ENCODE measurements at regions not wholly inside any gene's neighbourhood (a gene's known extent, or its start where the extent isn't known, plus 50 kb on each side); places are given as distances from the start of the nearest gene placed in this dataset.
"Not testable (repeated sequence)": the region's sequence is repeated elsewhere in the genome, so short reads cannot be mapped to it uniquely, and the experiment has no call there.

DNA sequence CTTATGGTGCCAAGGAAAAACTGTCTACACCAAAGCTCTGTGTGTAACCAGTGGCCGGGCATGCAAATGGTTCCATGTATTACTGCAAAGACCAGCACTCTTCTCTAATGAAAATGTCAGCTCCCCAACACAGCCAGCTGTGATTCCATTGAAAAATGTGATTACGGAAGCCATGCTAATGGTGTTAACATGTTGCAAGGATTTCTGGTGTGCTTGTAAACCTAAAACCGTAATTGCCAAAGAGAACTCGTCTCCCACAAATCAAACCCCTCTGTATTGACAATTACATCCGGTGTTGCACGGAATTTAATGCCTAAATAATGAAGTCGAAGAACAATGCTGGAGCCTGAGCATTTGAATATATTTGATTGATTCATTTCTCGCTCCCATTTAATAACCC is 351.7 kb downstream of the NPIPA8 start:
- DNase-seq (ENCODE audit: low read depth): no peak

DNA sequence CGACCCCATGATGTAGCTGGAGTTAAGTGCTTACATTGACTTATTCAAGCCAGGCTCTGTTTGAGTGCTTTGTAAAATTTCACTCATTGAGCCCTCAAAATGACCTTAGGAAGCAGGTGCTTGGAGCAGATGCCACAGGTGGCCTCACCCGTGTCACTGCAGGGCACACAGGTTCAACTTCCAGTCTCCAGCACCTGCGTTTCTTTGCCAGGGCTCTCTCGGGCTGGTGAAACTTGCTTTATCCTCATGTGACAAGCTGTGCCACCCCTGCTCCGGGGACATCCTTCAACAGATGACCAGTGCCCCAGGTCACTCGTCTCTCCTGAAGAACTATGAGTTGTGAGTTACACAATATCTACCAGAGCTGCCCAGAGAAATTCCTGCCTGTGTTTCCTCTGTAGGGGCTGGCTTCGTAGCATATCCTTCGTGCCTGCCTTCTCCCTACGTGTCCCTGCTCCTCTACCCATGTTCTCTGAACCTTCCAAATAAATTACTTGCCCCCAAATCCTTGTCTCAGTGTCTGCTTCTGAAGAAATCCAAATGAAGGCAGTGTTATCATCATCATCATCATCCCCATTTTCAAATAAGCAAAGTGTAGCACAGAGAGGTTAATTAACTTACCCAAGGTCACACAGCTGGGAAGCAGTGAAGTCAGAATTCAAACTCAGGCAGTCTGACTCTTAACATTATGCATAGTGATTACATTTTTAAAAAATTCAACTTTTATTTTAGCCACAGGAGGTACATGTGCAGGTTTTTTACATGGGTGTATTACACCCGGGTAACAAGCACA is 352.5 kb downstream of the NPIPA8 start:
- no peak for DNase-seq (ENCODE audit: low read depth)

DNA sequence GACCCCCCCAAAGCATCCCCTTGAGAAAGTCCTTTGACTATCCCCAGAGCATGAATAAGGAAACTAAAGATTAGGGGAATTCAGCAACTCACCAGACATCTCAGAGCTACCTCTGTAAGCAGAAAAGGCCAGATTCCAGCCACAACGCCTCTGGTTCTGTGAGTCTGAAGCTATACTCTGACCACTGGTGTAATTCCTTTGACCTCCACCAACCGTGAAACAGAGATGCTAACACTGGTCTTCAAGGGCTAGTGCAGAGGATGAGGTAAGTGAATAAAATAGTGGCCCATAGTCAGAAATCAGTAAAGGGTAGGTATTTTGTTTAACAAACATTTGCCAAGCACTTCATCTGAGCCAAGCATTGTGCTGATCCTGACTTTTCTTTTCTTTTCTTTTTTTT is 353.4 kb downstream of the NPIPA8 start:
- DNase-seq (ENCODE audit: low read depth): no peak

DNA sequence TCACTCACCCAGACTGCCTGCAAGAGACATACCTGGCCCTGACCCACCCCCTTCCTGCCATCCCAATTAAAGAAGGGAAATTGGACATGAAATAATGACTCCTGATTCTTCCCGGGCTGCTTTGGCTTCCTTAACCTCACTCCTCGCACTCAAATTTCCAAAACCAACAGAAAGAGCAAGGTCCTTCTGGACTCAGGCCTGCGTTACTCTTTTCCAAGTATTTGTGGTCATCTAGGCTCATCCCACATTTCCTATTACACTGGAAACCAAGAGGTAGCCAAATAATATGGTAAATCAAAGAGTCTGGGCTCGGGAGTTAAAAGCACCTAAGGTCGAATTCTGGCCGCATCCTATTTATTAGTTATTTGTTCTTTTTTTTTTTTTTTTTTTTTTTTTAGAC is 359.3 kb downstream of the NPIPA8 start:
- no peak for DNase-seq (ENCODE audit: low read depth)

DNA sequence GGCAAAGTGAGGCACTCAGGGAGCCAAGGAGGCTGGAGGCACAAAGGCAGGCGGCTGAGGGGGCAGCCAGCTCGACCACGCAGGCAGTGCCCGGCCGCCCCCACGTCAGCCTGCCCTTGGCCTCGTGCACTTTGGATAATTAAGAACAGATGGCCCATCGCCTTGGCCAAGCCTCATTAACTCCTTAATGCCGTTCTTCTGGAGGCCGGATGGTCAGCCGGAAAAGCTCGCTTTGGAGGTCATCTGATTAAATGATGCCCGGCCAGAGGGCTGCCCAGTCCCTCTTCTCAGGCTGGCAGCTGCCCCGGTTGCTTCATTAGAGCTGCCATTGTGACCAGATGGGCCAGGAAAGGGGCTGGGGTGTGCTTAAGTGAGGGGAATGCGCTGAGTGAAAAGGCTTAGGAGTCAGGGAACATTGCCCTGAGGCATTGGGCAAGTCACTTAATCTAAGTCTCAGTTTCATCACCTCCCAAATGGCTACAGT is 364.0 kb downstream of the NPIPA8 start:
- DNase-seq (ENCODE audit: low read depth): no peak

DNA sequence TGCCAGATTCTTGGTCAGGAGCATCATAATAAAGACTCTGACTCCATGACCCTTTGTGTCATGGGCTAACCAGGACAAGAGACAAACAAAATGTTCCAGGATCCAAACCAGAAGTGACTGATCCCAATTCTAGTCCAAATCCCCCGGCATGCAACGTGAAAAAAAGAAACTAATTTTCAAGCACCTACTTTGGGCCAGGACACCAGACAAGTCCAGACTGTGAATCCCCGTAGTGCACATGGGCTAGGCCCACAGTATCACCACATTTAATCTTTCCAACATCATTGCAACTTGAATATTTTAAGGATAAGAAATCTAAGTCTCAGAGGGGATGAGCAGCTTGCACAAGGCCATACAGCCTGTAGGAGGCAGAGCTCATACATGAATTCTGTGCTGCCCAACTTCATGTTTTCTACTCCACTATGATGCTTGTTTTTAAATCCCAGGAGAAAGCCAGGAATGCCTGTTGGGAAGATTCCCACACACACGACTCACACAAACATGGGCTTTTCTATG is 365.7 kb downstream of the NPIPA8 start:
- no peak for DNase-seq (ENCODE audit: low read depth)

DNA sequence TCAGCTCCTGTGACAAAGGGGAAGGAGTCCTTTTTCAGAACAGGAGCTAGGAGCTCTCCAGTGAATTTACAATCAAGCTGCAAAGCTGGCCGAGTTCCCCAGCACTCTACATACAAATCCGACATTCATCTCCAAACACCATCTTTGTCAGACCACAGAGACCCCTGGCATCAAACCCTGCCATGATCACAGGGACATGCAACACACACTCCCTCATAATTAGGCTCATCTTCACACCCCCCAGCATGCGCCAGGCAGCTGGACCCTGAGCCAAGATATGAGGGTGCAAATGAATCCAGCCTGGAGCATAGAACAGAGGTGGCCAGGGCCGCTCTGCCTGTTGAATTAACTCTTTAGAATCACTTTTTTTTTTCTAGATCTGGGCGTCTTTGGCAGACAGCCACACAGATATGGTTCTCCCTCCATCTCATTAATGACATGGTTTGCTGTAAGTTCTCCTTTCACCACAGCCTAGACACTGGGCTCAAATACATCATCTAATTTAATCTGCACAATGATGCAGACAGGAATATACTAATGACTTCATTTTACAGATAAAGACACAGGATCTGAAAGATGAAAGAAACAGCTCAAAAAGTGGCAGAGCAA is 366.3 kb downstream of the NPIPA8 start:
- DNase-seq (ENCODE audit: low read depth): no peak

DNA sequence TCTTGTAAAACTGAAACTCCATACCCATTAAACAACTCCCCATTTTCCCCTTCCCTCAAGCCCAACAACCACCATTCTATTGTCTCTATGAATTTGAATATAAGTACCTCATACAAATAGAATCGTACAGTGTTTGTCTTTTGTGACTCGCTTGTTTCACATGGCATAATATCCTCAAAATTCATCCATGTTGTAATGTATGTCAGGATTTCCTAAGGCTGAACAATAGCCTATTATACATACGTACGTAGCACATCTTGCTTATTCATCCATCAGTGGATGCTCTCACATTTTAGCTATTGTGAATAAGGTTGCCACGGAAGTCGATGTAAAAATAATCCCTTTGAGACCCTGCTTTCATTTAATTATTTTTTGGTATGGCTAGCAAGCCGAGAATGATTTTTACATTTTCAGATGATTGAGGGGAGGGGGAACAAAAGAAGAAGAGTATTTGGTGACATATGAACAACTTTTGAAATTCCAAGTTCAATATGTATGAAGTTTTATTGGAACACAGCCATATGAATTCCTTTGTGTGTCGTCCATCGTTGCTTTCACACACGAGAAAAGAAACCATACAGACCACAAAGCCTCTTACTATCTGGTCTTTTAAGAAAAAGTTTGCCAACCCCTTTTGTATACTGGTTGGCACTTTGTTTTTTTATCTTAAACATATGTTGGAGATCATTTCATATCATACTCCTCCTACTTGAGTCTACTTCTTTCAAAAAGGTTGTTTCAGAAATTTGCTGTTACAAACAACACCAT is 371.2 kb downstream of the NPIPA8 start:
- DNase-seq (ENCODE audit: low read depth): no peak

DNA sequence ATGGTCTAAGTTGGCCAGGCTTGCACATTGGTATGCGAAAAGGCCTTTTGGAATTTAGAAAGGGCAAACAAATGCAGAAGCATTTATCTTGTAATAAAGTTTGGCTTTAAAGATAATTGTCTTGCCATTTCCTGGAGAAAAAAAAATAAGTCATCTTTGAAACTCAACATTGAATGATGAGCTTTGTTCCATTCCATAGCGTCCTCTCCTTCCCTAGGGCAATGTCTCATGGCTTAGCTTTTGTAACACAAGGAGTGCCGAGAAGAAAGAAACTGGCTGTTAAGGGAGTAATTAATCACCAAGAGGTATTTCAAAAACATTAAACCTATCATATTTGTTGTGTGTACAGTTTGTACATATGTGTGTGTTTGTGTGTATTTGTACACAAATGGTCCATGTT is 372.3 kb downstream of the NPIPA8 start:
- DNase-seq (ENCODE audit: low read depth): no peak

DNA sequence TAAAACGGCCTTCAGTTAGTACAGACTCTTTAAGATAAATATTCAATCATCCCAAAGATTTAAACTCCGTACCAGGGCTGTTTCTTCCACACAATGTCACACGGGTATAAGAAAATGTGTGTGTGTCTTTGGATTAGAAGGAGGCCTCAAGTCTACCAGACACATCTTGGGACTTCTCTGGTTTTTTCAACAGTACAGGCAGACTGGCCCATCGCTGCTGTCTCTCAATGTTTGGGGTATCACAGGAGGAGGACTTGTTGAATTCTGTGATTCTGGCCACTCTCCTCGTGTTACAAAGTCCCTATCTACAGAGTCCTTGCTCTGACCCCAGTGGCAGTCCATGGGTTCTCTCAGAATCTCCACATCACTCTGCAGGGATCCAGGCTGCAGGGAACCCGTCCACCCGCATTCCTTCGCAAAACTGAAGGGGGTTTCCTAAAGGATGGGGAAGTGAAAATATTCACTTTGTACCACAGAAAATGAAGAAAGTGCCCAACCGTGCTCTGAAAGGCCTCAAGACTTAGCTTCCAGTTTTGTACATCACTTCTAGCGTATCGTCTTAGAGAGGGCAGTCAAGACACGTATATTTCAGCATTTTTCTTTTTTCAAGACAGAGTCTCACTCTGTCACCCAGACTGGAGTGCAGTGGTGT is 373.2 kb downstream of the NPIPA8 start:
- no peak for DNase-seq (ENCODE audit: low read depth)

DNA sequence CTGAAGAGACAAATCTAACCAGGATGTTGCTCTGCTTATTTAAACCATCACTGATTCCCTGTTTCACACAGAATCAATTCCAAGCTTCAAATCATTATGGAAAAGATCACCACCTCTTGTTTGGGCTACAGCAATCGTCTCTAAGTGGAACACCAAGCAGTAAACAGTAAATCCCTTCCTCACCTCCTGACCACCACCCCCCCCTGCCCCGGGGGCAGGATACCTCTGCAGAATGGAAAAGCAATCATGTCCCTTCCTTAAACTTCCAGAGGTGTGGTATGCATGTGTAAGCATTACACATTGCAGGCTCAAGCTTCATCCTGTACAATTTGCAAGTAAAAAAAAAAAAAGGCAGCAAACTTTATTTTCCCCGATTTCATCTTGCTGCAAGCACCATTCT is 373.8 kb downstream of the NPIPA8 start:
- DNase-seq (ENCODE audit: low read depth): no peak

DNA sequence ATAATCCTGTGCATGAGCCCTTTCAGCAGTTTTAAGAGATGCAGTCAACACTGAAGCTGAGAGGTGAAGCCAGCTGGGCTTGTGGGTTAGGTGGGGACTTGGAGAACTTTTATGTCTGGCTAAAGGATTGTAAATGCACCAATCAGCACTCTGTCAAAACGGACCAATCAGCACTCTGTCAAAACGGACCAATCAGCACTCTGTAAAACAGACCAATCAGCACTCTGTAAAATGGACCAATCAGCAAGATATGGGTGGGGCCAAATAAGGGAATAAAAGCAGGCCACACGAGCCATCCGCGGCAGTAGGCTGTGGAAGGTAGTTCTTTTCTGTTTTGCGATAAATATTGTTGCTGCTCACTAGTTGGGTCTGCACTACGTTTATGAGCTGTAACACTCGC is 374.7 kb downstream of the NPIPA8 start:
- DNase-seq (ENCODE audit: low read depth): not testable (repeated sequence)

DNA sequence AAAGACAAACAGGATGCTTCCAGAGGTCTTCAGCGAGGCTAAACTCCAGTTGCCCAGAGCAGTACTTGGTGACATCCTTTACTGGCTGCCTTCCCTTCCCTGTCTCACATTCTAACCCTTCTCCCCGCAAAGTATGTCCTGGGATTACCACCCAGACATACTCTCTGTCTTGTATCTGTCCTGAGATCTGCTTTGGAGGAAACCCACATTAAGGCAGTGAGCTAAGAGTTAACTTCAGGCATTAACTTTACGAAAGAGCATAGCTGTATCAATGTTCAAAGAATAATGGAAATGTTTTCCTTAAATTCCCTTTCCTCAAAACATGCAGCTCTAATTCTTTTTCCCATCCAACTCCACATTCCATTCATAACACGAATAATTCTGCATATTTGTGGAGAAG is 385.2 kb downstream of the NPIPA8 start:
- no peak for DNase-seq (ENCODE audit: low read depth)

DNA sequence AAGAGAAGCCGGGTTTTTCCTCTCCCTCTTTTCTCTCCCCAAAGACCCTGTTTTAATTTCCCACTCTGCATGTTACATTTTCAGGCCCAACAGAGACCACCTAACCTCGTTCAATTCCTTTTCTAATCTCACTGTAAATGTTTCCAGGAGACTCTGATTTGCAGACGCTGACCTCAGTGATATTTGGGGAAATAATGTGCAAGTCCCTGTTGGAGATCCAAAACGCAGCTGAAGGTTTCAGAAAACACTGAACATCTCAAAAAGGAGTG is 386.6 kb downstream of the NPIPA8 start:
- DNase-seq (ENCODE audit: low read depth): no peak

DNA sequence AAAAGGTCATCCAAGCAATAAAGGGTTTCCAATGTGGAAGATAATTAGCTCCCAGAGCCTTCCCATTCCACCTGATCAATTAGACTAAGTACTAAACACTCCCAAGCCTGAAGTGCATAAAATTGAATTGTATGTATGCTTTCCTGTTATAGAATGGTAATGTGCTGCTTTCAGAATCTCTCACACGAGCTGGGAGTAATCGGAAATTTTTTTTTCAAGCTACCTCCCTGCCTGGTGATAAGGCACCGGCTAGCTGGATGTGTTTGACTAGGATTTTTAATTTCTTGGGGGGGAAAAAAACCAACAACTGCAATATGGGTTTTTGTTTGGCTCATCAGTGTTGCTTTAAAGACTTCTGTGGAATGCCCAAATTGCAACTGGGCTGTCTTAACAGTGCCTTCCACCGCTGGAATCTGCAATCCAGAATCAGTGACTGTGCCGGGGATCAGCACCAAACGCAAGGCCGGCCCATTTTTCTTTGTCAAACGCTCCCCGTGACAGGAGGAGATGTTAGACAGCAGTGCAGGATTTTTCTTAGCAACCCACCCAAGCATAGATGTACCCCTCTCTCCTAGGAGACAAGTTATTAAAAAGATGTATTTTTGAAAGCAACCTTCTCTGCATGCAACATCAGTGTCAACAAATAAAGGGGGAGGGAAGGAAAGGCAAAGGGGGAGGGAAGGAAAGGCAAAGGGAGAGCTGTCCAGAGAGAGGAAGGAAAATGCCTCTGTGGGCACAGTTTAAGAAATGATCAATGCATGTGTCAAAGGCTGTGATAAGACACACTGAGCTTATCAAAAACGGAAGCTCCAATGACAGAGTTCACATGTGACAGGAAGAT is 387.2 kb downstream of the NPIPA8 start:
- no peak for DNase-seq (ENCODE audit: low read depth)

DNA sequence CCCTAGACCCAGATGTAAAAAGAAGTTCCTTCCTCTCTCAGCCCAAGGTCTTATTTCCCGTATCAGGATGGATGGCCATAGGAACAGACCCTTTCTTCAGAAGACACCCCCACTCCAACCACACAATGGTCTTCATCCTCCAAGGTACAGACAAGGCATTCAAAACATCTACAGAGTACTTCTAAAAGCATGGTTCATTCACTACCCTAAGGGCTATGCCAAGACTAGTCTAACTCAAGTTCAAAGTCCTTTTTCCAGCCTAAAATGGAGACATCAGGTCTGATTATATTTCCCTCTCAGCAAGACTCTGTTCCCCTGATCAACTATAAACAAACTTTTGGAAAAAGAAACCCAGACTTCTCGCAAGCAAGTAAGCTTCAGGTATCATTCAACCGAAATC is 388.9 kb downstream of the NPIPA8 start:
- no peak for DNase-seq (ENCODE audit: low read depth)

DNA sequence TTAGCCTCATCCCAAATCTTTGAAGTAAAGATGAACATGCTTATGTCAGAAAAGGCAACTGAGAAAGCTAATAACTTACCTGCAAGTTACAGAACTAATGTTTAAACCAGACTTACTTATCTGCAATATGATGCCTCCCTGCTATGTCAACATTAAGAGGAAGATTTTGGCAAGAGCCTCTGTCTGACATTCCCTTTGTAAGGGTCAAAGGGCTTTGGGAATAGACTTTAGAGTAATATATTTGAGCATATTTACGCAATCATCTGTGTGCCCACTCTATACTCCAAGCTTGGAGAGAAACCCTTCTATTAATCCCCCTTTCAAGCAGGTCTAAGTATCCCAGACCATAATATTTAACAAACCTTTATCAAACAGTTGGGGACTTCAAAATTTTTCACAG is 389.4 kb downstream of the NPIPA8 start:
- no peak for DNase-seq (ENCODE audit: low read depth)

DNA sequence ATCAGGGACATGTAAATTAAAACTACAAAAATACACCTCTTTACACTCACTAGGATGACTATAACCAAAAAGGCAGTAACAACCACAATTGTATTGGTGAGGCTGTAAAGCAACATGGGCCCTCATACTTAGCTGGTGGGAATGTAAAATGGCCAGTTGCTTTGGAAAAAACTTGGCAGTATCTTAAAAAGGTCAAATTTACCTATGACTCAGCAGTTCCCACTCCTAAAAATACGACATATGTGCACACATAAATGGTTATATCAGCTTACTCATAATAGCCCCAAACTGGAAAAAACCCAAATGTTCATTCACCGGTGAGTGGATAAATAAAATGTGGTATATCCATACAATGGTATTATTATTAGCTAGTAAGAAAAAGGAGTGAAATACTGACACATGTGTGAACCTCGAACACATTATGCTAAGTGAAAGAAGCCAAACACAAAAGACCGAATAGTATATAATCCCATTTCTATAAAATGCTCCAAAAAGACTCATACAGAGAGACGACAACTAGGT is 391.4 kb downstream of the NPIPA8 start:
- no peak for DNase-seq (ENCODE audit: low read depth)

DNA sequence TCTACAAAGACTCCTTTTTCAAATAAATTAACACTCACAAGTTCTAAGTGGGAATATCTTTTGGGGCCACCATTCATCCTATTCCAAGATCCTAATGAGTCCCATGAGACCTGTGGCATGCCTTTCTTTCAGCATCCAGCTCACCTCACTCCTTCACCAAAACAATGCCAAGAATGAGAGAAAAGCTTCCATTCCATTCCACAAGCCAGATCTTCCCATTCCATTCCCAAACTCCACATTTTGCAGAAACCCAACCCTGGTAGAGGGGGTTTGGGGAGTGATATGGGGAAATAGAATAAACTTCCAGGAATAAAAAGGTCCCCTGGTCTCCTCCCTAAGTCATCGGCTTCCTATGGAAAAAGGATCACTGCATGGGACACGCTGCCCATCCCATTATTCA is 392.2 kb downstream of the NPIPA8 start:
- no peak for DNase-seq (ENCODE audit: low read depth)

DNA sequence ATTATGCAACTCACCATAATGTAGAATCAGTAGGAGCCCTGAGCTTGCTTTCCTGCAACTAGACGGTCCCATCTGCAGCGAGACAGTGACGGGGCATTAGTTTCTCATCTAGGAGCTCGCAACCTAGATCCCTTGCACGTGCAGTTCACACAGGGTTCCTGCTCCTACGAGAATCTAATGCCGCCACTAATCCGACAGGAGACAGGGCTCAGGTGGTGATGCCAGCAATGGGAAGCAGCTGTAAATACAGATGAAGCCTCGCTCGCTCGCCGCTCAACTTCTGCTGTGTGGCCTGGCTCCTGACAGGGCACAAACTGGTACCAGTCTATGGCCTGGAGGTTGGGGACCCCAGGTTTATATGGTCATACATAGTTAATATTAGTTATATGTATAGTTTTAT is 394.5 kb downstream of the NPIPA8 start:
- no peak for DNase-seq (ENCODE audit: low read depth)
